DND-41 (cell line): ENCODE measurements at regions not wholly inside any gene's neighbourhood (a gene's known extent, or its start where the extent isn't known, plus 50 kb on each side); places are given as distances from the start of the nearest gene placed in this dataset.

ENCODE experiments used
- EZH2 ChIP-seq: IDR thresholded peaks from 3 replicates; pipeline ENCODE4 v1.6.1; 2012; ENCODE audit warnings: borderline replicate concordance, low read depth, mild to moderate bottlenecking, moderate library complexity, low read length, inconsistent platforms; ENCODE audit not compliant: severe bottlenecking
- TF ChIP-seq, protein P1 (sequence below): IDR thresholded peaks from 2 replicates; pipeline ENCODE4 v1.5.1; 2012; ENCODE audit warnings: borderline replicate concordance, low read length, moderate library complexity, mild to moderate bottlenecking; ENCODE audit not compliant: poor library complexity, severe bottlenecking; ENCODE audit errors: extremely low read depth

DNA sequence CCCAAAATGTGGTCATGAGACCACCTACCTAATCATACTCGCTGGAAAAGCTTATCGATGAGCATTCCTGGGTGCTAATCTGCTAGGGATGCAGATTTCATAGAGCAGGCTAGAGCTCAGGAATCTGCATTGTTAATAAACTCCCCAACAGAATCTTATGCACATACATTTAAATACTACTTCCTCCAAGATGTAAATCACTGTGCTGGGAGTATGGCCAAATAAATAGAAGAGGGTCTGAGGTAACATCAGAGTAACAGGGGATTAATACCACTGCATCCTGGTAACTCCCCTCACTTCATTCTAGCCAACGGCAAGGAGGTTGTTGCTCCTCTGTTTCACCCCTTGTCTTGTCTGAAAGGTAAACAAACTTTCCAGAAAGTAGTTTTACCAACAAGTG is 118.3 kb upstream of the SEMA6D start:
- TF ChIP-seq, protein P1, sequence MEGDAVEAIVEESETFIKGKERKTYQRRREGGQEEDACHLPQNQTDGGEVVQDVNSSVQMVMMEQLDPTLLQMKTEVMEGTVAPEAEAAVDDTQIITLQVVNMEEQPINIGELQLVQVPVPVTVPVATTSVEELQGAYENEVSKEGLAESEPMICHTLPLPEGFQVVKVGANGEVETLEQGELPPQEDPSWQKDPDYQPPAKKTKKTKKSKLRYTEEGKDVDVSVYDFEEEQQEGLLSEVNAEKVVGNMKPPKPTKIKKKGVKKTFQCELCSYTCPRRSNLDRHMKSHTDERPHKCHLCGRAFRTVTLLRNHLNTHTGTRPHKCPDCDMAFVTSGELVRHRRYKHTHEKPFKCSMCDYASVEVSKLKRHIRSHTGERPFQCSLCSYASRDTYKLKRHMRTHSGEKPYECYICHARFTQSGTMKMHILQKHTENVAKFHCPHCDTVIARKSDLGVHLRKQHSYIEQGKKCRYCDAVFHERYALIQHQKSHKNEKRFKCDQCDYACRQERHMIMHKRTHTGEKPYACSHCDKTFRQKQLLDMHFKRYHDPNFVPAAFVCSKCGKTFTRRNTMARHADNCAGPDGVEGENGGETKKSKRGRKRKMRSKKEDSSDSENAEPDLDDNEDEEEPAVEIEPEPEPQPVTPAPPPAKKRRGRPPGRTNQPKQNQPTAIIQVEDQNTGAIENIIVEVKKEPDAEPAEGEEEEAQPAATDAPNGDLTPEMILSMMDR: no peak
- TF ChIP-seq EZH2: no peak
